ENCODE measurements at regions not wholly inside any gene's neighbourhood (a gene's known extent, or its start where the extent isn't known, plus 50 kb on each side); places are given as distances from the start of the nearest gene placed in this dataset.

DNA sequence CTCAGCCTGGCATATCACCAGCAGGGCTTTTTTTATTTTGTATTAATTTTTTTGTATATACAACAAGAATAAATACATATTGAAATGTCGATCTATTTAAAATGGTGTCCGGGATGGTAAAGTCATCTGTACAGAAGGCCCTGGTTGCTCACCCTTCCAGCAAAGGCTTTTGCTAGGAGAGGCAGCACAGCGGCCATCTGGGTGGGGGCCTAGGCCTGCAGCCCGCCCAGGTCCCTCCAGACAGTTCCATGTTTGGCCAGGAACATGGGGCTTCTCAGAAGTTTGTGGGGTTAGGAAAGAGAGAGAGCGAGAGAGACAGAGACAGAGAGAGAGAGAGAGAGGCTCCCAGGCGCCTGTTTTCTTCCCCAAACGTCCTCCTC is 152.6 kb upstream of the LYZL2 start:
- Histone ChIP-seq H3K4me1 (ENCODE audit: control insufficient read depth, insufficient read depth, low read length) (peaks cover 11% of the 10 kb centered on the region), H3K27ac (ENCODE audit: low read depth, low read length) (no peak overlapping the region)

DNA sequence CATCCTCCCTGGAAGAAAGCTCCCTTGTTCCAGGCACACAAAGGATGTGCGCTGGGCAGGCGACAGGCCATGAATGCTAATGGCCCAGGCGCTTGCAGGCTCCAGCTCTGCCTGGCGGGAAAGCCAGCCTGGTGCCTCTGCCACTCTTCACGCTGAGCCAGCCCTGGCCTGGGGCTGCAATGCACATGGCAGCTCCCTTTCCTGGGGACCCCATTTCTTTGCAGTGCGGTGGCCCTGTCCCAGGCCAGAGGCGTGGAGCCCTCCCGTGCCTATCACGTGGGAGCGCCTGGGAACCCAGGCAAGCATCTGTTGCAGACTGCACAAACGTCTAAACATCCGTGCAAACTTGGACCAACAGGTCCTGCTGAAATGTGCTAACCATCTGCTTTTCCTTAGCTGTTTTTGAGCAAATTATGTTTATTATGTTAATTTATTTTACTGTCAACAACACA is 152.1 kb upstream of the LYZL2 start:
- Histone ChIP-seq H3K4me3 (ENCODE audit: low read depth, low read length) (no peak overlapping the region), H3K27me3 (ENCODE audit: control insufficient read depth, insufficient read depth, low read length) (peaks cover 35% of the 10 kb centered on the region), H3K36me3 (ENCODE audit: control insufficient read depth, insufficient read depth, low read length) (no peaks in the 10 kb centered on the region), H3K9me3 (ENCODE audit: control insufficient read depth, insufficient read depth, low read depth, low read length) (0 out of 2 replicates have a peak, but pooled peaks cover 4% of the 10 kb centered on the region), H3K9ac (ENCODE audit: low read length) (no peak overlapping the region), H3K4me1 (ENCODE audit: control insufficient read depth, insufficient read depth, low read length) (peaks cover 11% of the 10 kb centered on the region), H3K27ac (ENCODE audit: low read depth, low read length) (no peak overlapping the region)

More for the DNA sequence above, 152.6 kb upstream of the LYZL2 start:
- no peak overlapping the region for H3K9ac ChIP-seq (ENCODE audit: low read length)
- no peak overlapping the region for H3K4me3 ChIP-seq (ENCODE audit: low read depth, low read length)
- H3K36me3 ChIP-seq (ENCODE audit: control insufficient read depth, insufficient read depth, low read length) = no peaks in the 10 kb centered on the region
- 0 out of 2 replicates have a peak, but pooled peaks cover 4% of the 10 kb centered on the region for H3K9me3 ChIP-seq (ENCODE audit: control insufficient read depth, insufficient read depth, low read depth, low read length)
- peaks cover 39% of the 10 kb centered on the region for H3K27me3 ChIP-seq (ENCODE audit: control insufficient read depth, insufficient read depth, low read length)

DNA sequence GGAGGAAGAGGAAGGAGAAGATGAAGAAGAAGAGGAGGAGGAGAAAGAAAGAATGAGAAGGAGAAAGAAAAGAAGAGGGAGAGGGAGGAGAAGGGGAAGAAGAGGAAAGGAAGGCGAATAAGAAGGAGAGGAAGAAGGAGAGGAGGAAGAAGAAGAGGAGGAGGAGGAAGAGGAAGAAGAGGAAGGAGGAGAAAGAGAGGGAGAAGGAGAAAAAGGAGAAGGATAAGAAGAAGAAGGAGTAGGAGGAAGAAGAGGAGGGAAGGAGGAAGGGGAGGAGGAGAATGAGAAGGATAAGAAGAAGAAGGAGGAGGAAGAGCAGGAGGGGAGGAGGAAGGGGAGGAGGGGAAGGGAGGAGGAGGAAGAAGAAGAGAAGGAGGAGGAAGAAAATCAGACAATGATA is 149.2 kb upstream of the LYZL2 start:
- H3K36me3 ChIP-seq (ENCODE audit: control insufficient read depth, insufficient read depth, low read length) = no peaks in the 10 kb centered on the region
- no peak overlapping the region for H3K27ac ChIP-seq (ENCODE audit: low read depth, low read length)
- H3K4me3 ChIP-seq (ENCODE audit: low read depth, low read length) = no peak overlapping the region
- H3K4me1 ChIP-seq (ENCODE audit: control insufficient read depth, insufficient read depth, low read length) = peaks cover 3% of the 10 kb centered on the region; the same call in 1 of the 2 replicates
- no peak overlapping the region for H3K9ac ChIP-seq (ENCODE audit: low read length)
- 0 out of 2 replicates have a peak, but pooled peaks cover 4% of the 10 kb centered on the region for H3K9me3 ChIP-seq (ENCODE audit: control insufficient read depth, insufficient read depth, low read depth, low read length)
- H3K27me3 ChIP-seq (ENCODE audit: control insufficient read depth, insufficient read depth, low read length) = peaks cover 23% of the 10 kb centered on the region

DNA sequence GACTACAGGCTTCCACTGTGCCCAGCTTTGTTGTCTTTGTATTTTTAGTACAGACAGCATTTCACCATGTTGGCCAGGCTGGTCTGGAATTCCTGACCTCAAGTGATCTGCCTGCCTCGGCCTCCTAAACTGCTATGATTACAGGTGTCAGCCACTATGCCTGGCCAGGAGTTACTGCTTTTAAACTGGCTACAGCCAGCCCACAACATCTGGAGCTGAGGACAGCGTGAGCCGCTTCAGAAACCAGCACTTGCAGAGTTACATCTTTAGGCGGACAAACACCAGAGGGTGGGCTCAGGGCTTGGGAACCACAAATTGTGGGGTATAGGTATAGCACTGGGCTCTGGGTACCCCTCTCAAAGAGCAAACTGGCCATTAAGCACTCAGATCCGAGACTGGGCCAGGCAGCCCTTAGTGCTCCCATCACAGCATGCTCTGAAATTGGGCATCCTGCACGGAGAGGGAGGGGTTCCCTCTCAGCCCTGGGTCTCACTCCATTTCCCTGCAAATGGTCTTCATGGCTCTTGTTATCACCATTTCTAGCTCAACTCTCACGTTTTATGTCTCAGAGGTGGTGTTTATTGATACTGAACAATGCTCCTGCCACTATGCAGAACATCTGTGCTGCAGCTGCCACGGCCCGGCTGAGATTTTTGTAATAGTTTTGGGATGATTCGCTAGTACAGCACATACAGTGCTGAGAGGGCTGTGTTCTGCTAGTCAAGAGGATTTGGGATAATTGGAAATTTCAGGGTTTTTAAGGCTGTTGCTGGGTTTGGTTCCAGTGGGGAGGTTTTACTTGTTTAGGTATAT is 146.4 kb upstream of the LYZL2 start:
- H3K4me1 ChIP-seq (ENCODE audit: control insufficient read depth, insufficient read depth, low read length) = no peaks in the 10 kb centered on the region
- H3K36me3 ChIP-seq (ENCODE audit: control insufficient read depth, insufficient read depth, low read length) = no peaks in the 10 kb centered on the region
- no peak overlapping the region for H3K4me3 ChIP-seq (ENCODE audit: low read depth, low read length)
- no peak overlapping the region for H3K27ac ChIP-seq (ENCODE audit: low read depth, low read length)
- H3K27me3 ChIP-seq (ENCODE audit: control insufficient read depth, insufficient read depth, low read length) = peaks cover 12% of the 10 kb centered on the region; the same call in 1 of the 2 replicates
- H3K9me3 ChIP-seq (ENCODE audit: control insufficient read depth, insufficient read depth, low read depth, low read length) = peaks cover 22% of the 10 kb centered on the region
- H3K9ac ChIP-seq (ENCODE audit: low read length) = no peak overlapping the region

DNA sequence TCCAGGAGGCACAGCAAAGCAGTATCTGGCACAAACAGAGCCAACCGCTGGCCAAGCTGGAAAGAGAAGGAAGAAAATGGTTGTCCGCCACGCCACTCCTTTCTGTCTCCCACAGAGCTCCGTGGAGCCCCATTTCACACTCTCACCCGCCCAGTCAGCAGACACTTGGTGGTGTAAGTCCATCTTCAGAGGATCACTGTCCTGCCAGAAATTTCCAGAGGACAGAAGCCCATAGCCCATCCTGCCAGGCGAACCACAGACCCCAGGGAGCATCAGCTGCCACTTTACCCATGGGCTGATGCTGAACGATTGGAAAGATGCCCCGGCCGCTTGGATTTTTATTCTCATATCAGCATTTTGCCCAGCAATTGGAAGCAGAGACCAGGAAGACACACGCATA is 144.7 kb upstream of the LYZL2 start:
- no peak overlapping the region for H3K27ac ChIP-seq (ENCODE audit: low read depth, low read length)
- peaks cover 40% of the 10 kb centered on the region for H3K9me3 ChIP-seq (ENCODE audit: control insufficient read depth, insufficient read depth, low read depth, low read length)
- peaks cover 8% of the 10 kb centered on the region; the same call in 1 of the 2 replicates for H3K27me3 ChIP-seq (ENCODE audit: control insufficient read depth, insufficient read depth, low read length)
- H3K36me3 ChIP-seq (ENCODE audit: control insufficient read depth, insufficient read depth, low read length) = no peaks in the 10 kb centered on the region
- no peaks in the 10 kb centered on the region for H3K4me1 ChIP-seq (ENCODE audit: control insufficient read depth, insufficient read depth, low read length)
- no peak overlapping the region for H3K9ac ChIP-seq (ENCODE audit: low read length)
- H3K4me3 ChIP-seq (ENCODE audit: low read depth, low read length) = no peak overlapping the region

DNA sequence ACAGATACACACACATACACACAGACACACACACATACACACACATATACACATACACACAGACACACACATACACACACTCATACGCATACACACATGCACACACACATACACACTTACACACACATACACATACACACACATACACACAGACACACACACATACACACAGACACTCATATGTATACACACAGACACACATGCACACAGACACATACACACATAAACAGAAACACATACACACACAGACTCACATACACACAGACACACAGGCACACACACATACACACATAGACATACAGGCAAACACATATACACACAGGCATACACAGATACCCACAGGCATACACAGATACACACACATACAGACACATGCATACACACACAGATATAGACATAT is 143.9 kb upstream of the LYZL2 start:
- Histone ChIP-seq H3K36me3 (ENCODE audit: control insufficient read depth, insufficient read depth, low read length) (no peaks in the 10 kb centered on the region), H3K9ac (ENCODE audit: low read length) (no peak overlapping the region), H3K27ac (ENCODE audit: low read depth, low read length) (no peak overlapping the region), H3K4me1 (ENCODE audit: control insufficient read depth, insufficient read depth, low read length) (no peaks in the 10 kb centered on the region), H3K9me3 (ENCODE audit: control insufficient read depth, insufficient read depth, low read depth, low read length) (peaks cover 44% of the 10 kb centered on the region), H3K4me3 (ENCODE audit: low read depth, low read length) (no peak overlapping the region), H3K27me3 (ENCODE audit: control insufficient read depth, insufficient read depth, low read length) (peaks cover 3% of the 10 kb centered on the region; the same call in 1 of the 2 replicates)

DNA sequence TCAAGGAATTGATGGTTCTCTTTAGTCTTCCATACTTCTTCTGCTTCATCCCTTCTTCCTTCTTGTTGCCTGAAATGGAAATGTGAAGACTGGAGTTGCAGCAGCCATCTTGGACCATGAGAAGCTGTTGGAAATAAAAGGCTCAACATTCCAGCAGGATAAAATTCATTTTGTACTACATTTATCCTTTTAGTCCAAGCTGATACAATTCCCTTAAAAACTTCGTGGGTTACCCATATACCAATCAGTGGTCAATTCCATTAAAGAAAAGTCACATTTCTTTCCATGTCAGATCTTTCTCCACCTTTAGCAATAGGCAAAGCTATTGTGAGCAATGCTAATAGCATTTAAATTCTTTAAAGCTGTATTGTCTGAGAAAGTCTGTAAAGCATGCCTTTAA is 141.3 kb upstream of the LYZL2 start:
- Histone ChIP-seq H3K4me3 (ENCODE audit: low read depth, low read length) (no peak overlapping the region), H3K9me3 (ENCODE audit: control insufficient read depth, insufficient read depth, low read depth, low read length) (peaks cover 46% of the 10 kb centered on the region), H3K9ac (ENCODE audit: low read length) (no peak overlapping the region), H3K4me1 (ENCODE audit: control insufficient read depth, insufficient read depth, low read length) (no peaks in the 10 kb centered on the region), H3K27me3 (ENCODE audit: control insufficient read depth, insufficient read depth, low read length) (no peaks in the 10 kb centered on the region), H3K36me3 (ENCODE audit: control insufficient read depth, insufficient read depth, low read length) (no peaks in the 10 kb centered on the region), H3K27ac (ENCODE audit: low read depth, low read length) (no peak overlapping the region)

DNA sequence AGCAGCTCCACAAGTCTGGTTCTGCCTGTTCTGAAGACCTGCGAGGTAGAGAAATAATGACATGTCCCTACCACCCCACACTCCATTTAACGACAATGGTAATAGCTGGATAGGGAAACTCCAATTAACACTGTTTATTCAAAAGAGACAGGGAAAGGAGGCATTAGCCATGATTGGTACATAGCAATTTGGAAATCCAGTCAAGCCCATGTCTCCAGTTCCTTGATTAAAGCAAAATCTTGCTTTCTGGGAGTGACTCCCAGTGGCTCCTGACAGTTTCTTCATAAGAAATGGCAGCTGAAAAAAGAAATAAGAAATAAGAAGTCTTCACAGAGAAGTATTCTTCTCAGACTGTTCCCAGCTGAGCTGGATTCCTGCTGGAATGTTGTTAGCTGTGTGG is 140.7 kb upstream of the LYZL2 start:
- Histone ChIP-seq H3K4me3 (ENCODE audit: low read depth, low read length) (no peak overlapping the region), H3K36me3 (ENCODE audit: control insufficient read depth, insufficient read depth, low read length) (no peaks in the 10 kb centered on the region), H3K27ac (ENCODE audit: low read depth, low read length) (no peak overlapping the region), H3K9me3 (ENCODE audit: control insufficient read depth, insufficient read depth, low read depth, low read length) (peaks cover 46% of the 10 kb centered on the region), H3K27me3 (ENCODE audit: control insufficient read depth, insufficient read depth, low read length) (no peaks in the 10 kb centered on the region), H3K4me1 (ENCODE audit: control insufficient read depth, insufficient read depth, low read length) (no peaks in the 10 kb centered on the region), H3K9ac (ENCODE audit: low read length) (no peak overlapping the region)

DNA sequence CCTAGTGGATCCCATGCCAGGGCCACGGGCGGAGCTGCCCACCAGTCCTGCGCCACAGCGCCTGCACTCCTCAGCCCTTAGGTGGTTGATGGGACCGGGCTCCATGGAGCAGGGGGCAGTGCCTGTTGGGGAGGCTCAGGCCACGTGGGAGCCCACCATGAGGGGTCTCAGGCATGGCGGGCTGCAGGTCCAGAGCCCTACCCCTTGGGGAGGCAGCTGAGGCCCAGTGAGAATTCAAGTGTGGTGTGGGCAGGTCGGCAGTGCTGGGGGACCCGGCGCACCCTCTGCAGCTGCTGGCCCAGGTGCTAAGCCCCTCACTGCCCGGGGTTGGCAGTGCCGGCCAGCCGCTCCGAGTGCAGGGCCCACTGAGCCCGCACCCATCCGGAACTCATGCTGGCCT is 139.8 kb upstream of the LYZL2 start:
- Histone ChIP-seq H3K9me3 (ENCODE audit: control insufficient read depth, insufficient read depth, low read depth, low read length) (peaks cover 46% of the 10 kb centered on the region), H3K27ac (ENCODE audit: low read depth, low read length) (no peak overlapping the region), H3K9ac (ENCODE audit: low read length) (no peak overlapping the region), H3K27me3 (ENCODE audit: control insufficient read depth, insufficient read depth, low read length) (no peaks in the 10 kb centered on the region), H3K36me3 (ENCODE audit: control insufficient read depth, insufficient read depth, low read length) (no peaks in the 10 kb centered on the region), H3K4me3 (ENCODE audit: low read depth, low read length) (no peak overlapping the region), H3K4me1 (ENCODE audit: control insufficient read depth, insufficient read depth, low read length) (no peaks in the 10 kb centered on the region)

DNA sequence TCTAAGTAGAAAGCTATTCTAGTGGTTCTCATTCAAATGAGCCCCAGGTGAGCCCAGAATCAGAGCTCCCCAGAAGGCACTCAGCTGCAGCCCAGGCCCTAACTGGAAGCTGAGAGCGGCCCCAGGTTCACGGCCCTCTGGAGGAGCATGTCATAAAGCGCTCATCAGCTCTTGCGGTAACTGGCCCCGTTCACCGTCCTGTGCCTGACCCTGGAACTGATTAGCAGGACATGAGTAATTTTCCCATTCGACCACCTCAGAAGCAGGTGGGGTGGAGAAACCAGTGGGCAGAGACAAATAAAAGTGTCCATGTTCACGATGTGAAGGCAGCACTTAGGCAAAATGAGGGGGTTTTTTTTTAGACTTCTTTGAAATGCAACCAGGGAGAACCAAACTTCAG is 136.1 kb upstream of the LYZL2 start:
- Histone ChIP-seq H3K27ac (ENCODE audit: low read depth, low read length) (no peak overlapping the region), H3K36me3 (ENCODE audit: control insufficient read depth, insufficient read depth, low read length) (no peaks in the 10 kb centered on the region), H3K27me3 (ENCODE audit: control insufficient read depth, insufficient read depth, low read length) (no peaks in the 10 kb centered on the region), H3K9me3 (ENCODE audit: control insufficient read depth, insufficient read depth, low read depth, low read length) (peaks cover 27% of the 10 kb centered on the region), H3K4me3 (ENCODE audit: low read depth, low read length) (no peak overlapping the region), H3K9ac (ENCODE audit: low read length) (no peak overlapping the region), H3K4me1 (ENCODE audit: control insufficient read depth, insufficient read depth, low read length) (no peaks in the 10 kb centered on the region)

DNA sequence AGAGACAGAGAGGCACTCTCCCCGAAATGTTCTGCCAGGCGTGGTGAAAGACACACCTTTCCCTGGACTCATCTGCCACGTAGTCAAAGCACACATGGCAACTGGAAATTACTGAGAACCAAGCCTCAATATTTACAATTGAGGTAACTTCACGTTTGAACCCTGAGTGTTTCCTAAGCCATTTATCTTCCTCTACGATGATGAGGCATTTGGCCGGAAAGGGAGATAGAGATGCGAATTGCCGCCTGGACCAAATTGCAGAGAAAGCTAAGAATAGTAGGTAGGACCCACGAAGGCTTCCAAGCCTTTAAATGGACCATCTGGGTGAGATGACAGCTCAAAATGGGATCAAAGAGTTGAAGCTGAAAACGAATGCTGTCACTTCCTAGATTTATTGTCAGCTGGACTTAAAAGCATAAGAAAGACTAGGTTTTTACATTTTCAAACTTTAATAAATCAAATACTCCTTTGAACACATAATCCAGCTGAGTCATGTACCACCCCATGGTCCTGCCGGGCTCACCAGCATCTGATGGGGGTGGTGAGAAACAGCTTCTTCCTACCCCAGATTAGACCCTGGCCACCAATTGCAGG is 135.6 kb upstream of the LYZL2 start:
- H3K4me3 ChIP-seq (ENCODE audit: low read depth, low read length) = no peak overlapping the region
- no peak overlapping the region for H3K9ac ChIP-seq (ENCODE audit: low read length)
- no peaks in the 10 kb centered on the region for H3K36me3 ChIP-seq (ENCODE audit: control insufficient read depth, insufficient read depth, low read length)
- no peaks in the 10 kb centered on the region for H3K27me3 ChIP-seq (ENCODE audit: control insufficient read depth, insufficient read depth, low read length)
- H3K27ac ChIP-seq (ENCODE audit: low read depth, low read length) = no peak overlapping the region
- no peaks in the 10 kb centered on the region for H3K4me1 ChIP-seq (ENCODE audit: control insufficient read depth, insufficient read depth, low read length)
- peaks cover 22% of the 10 kb centered on the region for H3K9me3 ChIP-seq (ENCODE audit: control insufficient read depth, insufficient read depth, low read depth, low read length)
